ENCODE measurements at regions not wholly inside any gene's neighbourhood (a gene's known extent, or its start where the extent isn't known, plus 50 kb on each side); places are given as distances from the start of the nearest gene placed in this dataset.
"Not testable (repeated sequence)": the region's sequence is repeated elsewhere in the genome, so short reads cannot be mapped to it uniquely, and the experiment has no call there.

GRCh38 chr1:30133414-30134055, 589.9 kb downstream of the MATN1 start:
- Histone ChIP-seq H3K4me1 (ENCODE audit: control insufficient read depth in 5 of 5, insufficient read depth in 5 of 5, low read length in 5 of 5) (peaks cover 0 to 16% (median 8%) of the 10 kb centered on the region in 5 donors), H3K36me3 (ENCODE audit: control insufficient read depth in 4 of 4, insufficient read depth in 4 of 4, low read length in 4 of 4) (no peaks in the 10 kb centered on the region), H3K4me3 (no peak overlapping the region), H3K9ac (ENCODE audit: insufficient read depth in 1 of 2, low read length in 2 of 2) (no peak overlapping the region), H3K27ac (ENCODE audit: low read depth in 1 of 2, low read length in 1 of 2) (no peak overlapping the region), H3K27me3 (ENCODE audit: control insufficient read depth in 3 of 3, insufficient read depth in 3 of 3, low read length in 2 of 3) (peaks cover 0 to 8% (median 0%) of the 10 kb centered on the region in 3 donors), H3K9me3 (ENCODE audit: control insufficient read depth in 4 of 4, insufficient read depth in 3 of 4, low read length in 3 of 4) (no peaks in the 10 kb centered on the region)
- whole genome bisulfite sequencing, 2 donors, result 82 to 91% methylated on average over 6 of the region's 6 CpGs
- ATAC-seq (ENCODE audit: insufficient read depth, low FRiP score) (no peak), DNase-seq (no peak)
- TF ChIP-seq CTCF (IDR thresholded peaks at IDR 0.05; ENCODE audit: control extremely low read depth, extremely low read depth), result no peak

GRCh38 chr1:30132602-30133286, 590.6 kb downstream of the MATN1 start:
- Histone ChIP-seq H3K4me1 (ENCODE audit: control insufficient read depth in 5 of 5, insufficient read depth in 5 of 5, low read length in 5 of 5) (peaks cover 0 to 16% (median 9%) of the 10 kb centered on the region in 5 donors), H3K9me3 (ENCODE audit: control insufficient read depth in 4 of 4, insufficient read depth in 3 of 4, low read length in 3 of 4) (no peaks in the 10 kb centered on the region), H3K9ac (ENCODE audit: insufficient read depth in 1 of 2, low read length in 2 of 2) (no peak overlapping the region), H3K27ac (ENCODE audit: low read depth in 1 of 2, low read length in 1 of 2) (no peak overlapping the region), H3K4me3 (no peak overlapping the region), H3K27me3 (ENCODE audit: control insufficient read depth in 3 of 3, insufficient read depth in 3 of 3, low read length in 2 of 3) (peaks cover 0 to 8% (median 0%) of the 10 kb centered on the region in 3 donors), H3K36me3 (ENCODE audit: control insufficient read depth in 4 of 4, insufficient read depth in 4 of 4, low read length in 4 of 4) (no peaks in the 10 kb centered on the region)
- ATAC-seq (ENCODE audit: insufficient read depth, low FRiP score) (no peak), DNase-seq (no peak)
- no peak for TF ChIP-seq CTCF (IDR thresholded peaks at IDR 0.05; ENCODE audit: control extremely low read depth, extremely low read depth)
- WGBS, 2 donors, result 85 to 92% methylated on average over 10 of the region's 10 CpGs

- not testable (repeated sequence) for H3K4me3 ChIP-seq; H3K27ac ChIP-seq (ENCODE audit: low read depth in 1 of 2, low read length in 1 of 2); H3K9me3 ChIP-seq (ENCODE audit: control insufficient read depth in 4 of 4, insufficient read depth in 3 of 4, low read length in 3 of 4); ATAC-seq (ENCODE audit: insufficient read depth, low FRiP score); H3K9ac ChIP-seq (ENCODE audit: insufficient read depth in 1 of 2, low read length in 2 of 2); DNase-seq; H3K36me3 ChIP-seq (ENCODE audit: control insufficient read depth in 4 of 4, insufficient read depth in 4 of 4, low read length in 4 of 4); H3K27me3 ChIP-seq (ENCODE audit: control insufficient read depth in 3 of 3, insufficient read depth in 3 of 3, low read length in 2 of 3)
- 31 to 57% methylated on average over 2 of the region's 2 CpGs for WGBS, 2 donors
- peaks cover 0 to 22% (median 11%) of the 10 kb centered on the region in 5 donors for H3K4me1 ChIP-seq (ENCODE audit: control insufficient read depth in 5 of 5, insufficient read depth in 5 of 5, low read length in 5 of 5)
Measured at GRCh38 chr1:30130566-30130965, 592.8 kb downstream of the MATN1 start.

- ATAC-seq (ENCODE audit: insufficient read depth, low FRiP score) (no peak), DNase-seq (no peak)
- Histone ChIP-seq H3K36me3 (ENCODE audit: control insufficient read depth in 4 of 4, insufficient read depth in 4 of 4, low read length in 4 of 4) (no peaks in the 10 kb centered on the region), H3K9ac (ENCODE audit: insufficient read depth in 1 of 2, low read length in 2 of 2) (no peak overlapping the region), H3K4me3 (no peak overlapping the region), H3K27me3 (ENCODE audit: control insufficient read depth in 3 of 3, insufficient read depth in 3 of 3, low read length in 2 of 3) (peaks cover 0 to 5% (median 0%) of the 10 kb centered on the region in 3 donors), H3K9me3 (ENCODE audit: control insufficient read depth in 4 of 4, insufficient read depth in 3 of 4, low read length in 3 of 4) (no peaks in the 10 kb centered on the region), H3K4me1 (ENCODE audit: control insufficient read depth in 5 of 5, insufficient read depth in 5 of 5, low read length in 5 of 5) (peaks cover 0 to 25% (median 11%) of the 10 kb centered on the region in 5 donors), H3K27ac (ENCODE audit: low read depth in 1 of 2, low read length in 1 of 2) (no peak overlapping the region)
- no peak for TF ChIP-seq CTCF (IDR thresholded peaks at IDR 0.05; ENCODE audit: control extremely low read depth, extremely low read depth)
- 71 to 80% methylated on average over 4 of the region's 4 CpGs for WGBS, 2 donors
Measured at GRCh38 chr1:30130099-30130498, 593.3 kb downstream of the MATN1 start.
